ENCODE measurements at regions not wholly inside any gene's neighbourhood (a gene's known extent, or its start where the extent isn't known, plus 50 kb on each side); places are given as distances from the start of the nearest gene placed in this dataset.
A peak's percentile ranks its signal among the peaks of the same experiment; 100 is the strongest.
"Not testable (repeated sequence)": the region's sequence is repeated elsewhere in the genome, so short reads cannot be mapped to it uniquely, and the experiment has no call there.

GRCh38 chr11:36774603-36775002, 176.6 kb upstream of the RAG2 start:
- H3K27ac Mint-ChIP-seq, result no peak overlapping the region
- H3K4me1 Mint-ChIP-seq, result no peaks in the 10 kb centered on the region
- H3K9me3 Mint-ChIP-seq, result no peaks in the 10 kb centered on the region
- ATAC-seq (no peak), DNase-seq (no peak)
- peaks cover 2% of the 10 kb centered on the region for H3K27me3 Mint-ChIP-seq
- no peak overlapping the region for H3K4me3 Mint-ChIP-seq
- H3K36me3 Mint-ChIP-seq (ENCODE audit: low read depth), result no peaks in the 10 kb centered on the region

- Mint-ChIP-seq H3K4me3 (no peak overlapping the region), H3K4me1 (peaks cover 2% of the 10 kb centered on the region), H3K27me3 (peaks cover 7% of the 10 kb centered on the region), H3K36me3 (ENCODE audit: low read depth) (no peaks in the 10 kb centered on the region), H3K9me3 (no peaks in the 10 kb centered on the region), H3K27ac (no peak overlapping the region)
- DNase-seq (no peak), ATAC-seq (no peak)
Observed at GRCh38 chr11:36763187-36763586, 165.2 kb upstream of the RAG2 start.

GRCh38 chr11:36757075-36757474, 159.0 kb upstream of the RAG2 start:
- ATAC-seq (no peak), DNase-seq (no peak)
- Mint-ChIP-seq H3K4me1 (no peaks in the 10 kb centered on the region), H3K36me3 (ENCODE audit: low read depth) (no peaks in the 10 kb centered on the region), H3K27ac (no peak overlapping the region), H3K9me3 (no peaks in the 10 kb centered on the region), H3K27me3 (peaks cover 6% of the 10 kb centered on the region), H3K4me3 (no peak overlapping the region)

- peaks cover 6% of the 10 kb centered on the region for H3K27me3 Mint-ChIP-seq
- no peak for DNase-seq
- no peaks in the 10 kb centered on the region for H3K4me1 Mint-ChIP-seq
- no peak for ATAC-seq
- no peak overlapping the region for H3K27ac Mint-ChIP-seq
- no peaks in the 10 kb centered on the region for H3K36me3 Mint-ChIP-seq (ENCODE audit: low read depth)
- H3K9me3 Mint-ChIP-seq, result no peaks in the 10 kb centered on the region
- H3K4me3 Mint-ChIP-seq, result no peak overlapping the region
Observed at GRCh38 chr11:36753960-36754359, 155.9 kb upstream of the RAG2 start.

- no peaks in the 10 kb centered on the region for H3K36me3 Mint-ChIP-seq (ENCODE audit: low read depth)
- no peak overlapping the region for H3K4me3 Mint-ChIP-seq
- ATAC-seq (no peak), DNase-seq (no peak)
- H3K4me1 Mint-ChIP-seq, result no peaks in the 10 kb centered on the region
- no peaks in the 10 kb centered on the region for H3K9me3 Mint-ChIP-seq
- H3K27me3 Mint-ChIP-seq, result peaks cover 5% of the 10 kb centered on the region
- H3K27ac Mint-ChIP-seq, result no peak overlapping the region
Observed at GRCh38 chr11:36751996-36752395, 154.0 kb upstream of the RAG2 start.

- no peak for DNase-seq
- Mint-ChIP-seq H3K9me3 (no peaks in the 10 kb centered on the region), H3K27ac (no peak overlapping the region), H3K4me3 (no peak overlapping the region), H3K27me3 (peaks cover 7% of the 10 kb centered on the region), H3K4me1 (no peaks in the 10 kb centered on the region), H3K36me3 (ENCODE audit: low read depth) (no peaks in the 10 kb centered on the region)
- no peak for ATAC-seq
Observed at GRCh38 chr11:36751335-36751781, 153.3 kb upstream of the RAG2 start.

- H3K4me1 Mint-ChIP-seq, result no peaks in the 10 kb centered on the region
- peaks cover 13% of the 10 kb centered on the region for H3K27me3 Mint-ChIP-seq
- no peaks in the 10 kb centered on the region for H3K36me3 Mint-ChIP-seq (ENCODE audit: low read depth)
- DNase-seq (no peak), ATAC-seq (no peak)
- H3K4me3 Mint-ChIP-seq, result no peak overlapping the region
- no peaks in the 10 kb centered on the region for H3K9me3 Mint-ChIP-seq
- no peak overlapping the region for H3K27ac Mint-ChIP-seq
Observed at GRCh38 chr11:36750349-36750748, 152.3 kb upstream of the RAG2 start.

GRCh38 chr11:36748836-36749235, 150.8 kb upstream of the RAG2 start:
- DNase-seq (no peak), ATAC-seq (no peak)
- Mint-ChIP-seq H3K36me3 (ENCODE audit: low read depth) (no peaks in the 10 kb centered on the region), H3K9me3 (no peaks in the 10 kb centered on the region), H3K27ac (no peak overlapping the region), H3K4me3 (no peak overlapping the region), H3K27me3 (peaks cover 24% of the 10 kb centered on the region), H3K4me1 (peaks cover 4% of the 10 kb centered on the region)

- Mint-ChIP-seq H3K4me1 (peaks cover 4% of the 10 kb centered on the region), H3K9me3 (no peaks in the 10 kb centered on the region), H3K4me3 (no peak overlapping the region), H3K27me3 (peaks cover 28% of the 10 kb centered on the region), H3K36me3 (ENCODE audit: low read depth) (no peaks in the 10 kb centered on the region), H3K27ac (no peak overlapping the region)
- peak; percentile 94 for ATAC-seq
- peak; percentile 84 for DNase-seq
Observed at GRCh38 chr11:36746886-36747710, 149.1 kb upstream of the RAG2 start.

- Mint-ChIP-seq H3K27me3 (peaks cover 37% of the 10 kb centered on the region), H3K4me3 (no peak overlapping the region), H3K9me3 (no peaks in the 10 kb centered on the region), H3K4me1 (peaks cover 4% of the 10 kb centered on the region), H3K36me3 (ENCODE audit: low read depth) (no peaks in the 10 kb centered on the region), H3K27ac (no peak overlapping the region)
- ATAC-seq, result peak; percentile 30
- peak; percentile 73 for DNase-seq
Observed at GRCh38 chr11:36744375-36745168, 146.5 kb upstream of the RAG2 start.

- peaks cover 37% of the 10 kb centered on the region for H3K27me3 Mint-ChIP-seq
Observed at GRCh38 chr11:36743039-36743438, 145.0 kb upstream of the RAG2 start.

GRCh38 chr11:36741515-36741914, 143.5 kb upstream of the RAG2 start:
- DNase-seq (no peak), ATAC-seq (no peak)
- H3K9me3 Mint-ChIP-seq, result no peaks in the 10 kb centered on the region
- no peaks in the 10 kb centered on the region for H3K36me3 Mint-ChIP-seq (ENCODE audit: low read depth)
- H3K4me1 Mint-ChIP-seq, result peaks cover 4% of the 10 kb centered on the region
- H3K27ac Mint-ChIP-seq, result no peak overlapping the region
- no peak overlapping the region for H3K4me3 Mint-ChIP-seq
- H3K27me3 Mint-ChIP-seq, result peaks cover 32% of the 10 kb centered on the region

More at GRCh38 chr11:36743039-36743438, 145.0 kb upstream of the RAG2 start:
- Mint-ChIP-seq H3K9me3 (no peaks in the 10 kb centered on the region), H3K4me3 (no peak overlapping the region), H3K4me1 (peaks cover 4% of the 10 kb centered on the region), H3K36me3 (ENCODE audit: low read depth) (no peaks in the 10 kb centered on the region), H3K27ac (no peak overlapping the region)
- DNase-seq (no peak), ATAC-seq (no peak)

GRCh38 chr11:36738292-36738861, 140.3 kb upstream of the RAG2 start:
- H3K27me3 Mint-ChIP-seq, result peaks cover 10% of the 10 kb centered on the region
- no peak for ATAC-seq

GRCh38 chr11:36736103-36736502, 138.1 kb upstream of the RAG2 start:
- H3K4me3 Mint-ChIP-seq, result no peak overlapping the region
- DNase-seq (no peak), ATAC-seq (no peak)
- H3K9me3 Mint-ChIP-seq, result no peaks in the 10 kb centered on the region
- peaks cover 10% of the 10 kb centered on the region for H3K27me3 Mint-ChIP-seq
- H3K4me1 Mint-ChIP-seq, result no peaks in the 10 kb centered on the region
- no peak overlapping the region for H3K27ac Mint-ChIP-seq
- H3K36me3 Mint-ChIP-seq (ENCODE audit: low read depth), result no peaks in the 10 kb centered on the region

More at GRCh38 chr11:36738292-36738861, 140.3 kb upstream of the RAG2 start:
- no peak for DNase-seq
- Mint-ChIP-seq H3K36me3 (ENCODE audit: low read depth) (no peaks in the 10 kb centered on the region), H3K27ac (no peak overlapping the region), H3K4me3 (no peak overlapping the region), H3K4me1 (no peaks in the 10 kb centered on the region), H3K9me3 (no peaks in the 10 kb centered on the region)

GRCh38 chr11:36733721-36734120, 135.7 kb upstream of the RAG2 start:
- not testable (repeated sequence) for DNase-seq; H3K9me3 Mint-ChIP-seq; H3K4me3 Mint-ChIP-seq; H3K4me1 Mint-ChIP-seq; H3K27ac Mint-ChIP-seq; ATAC-seq; H3K27me3 Mint-ChIP-seq; H3K36me3 Mint-ChIP-seq (ENCODE audit: low read depth)
